PC-3 (cell line): ENCODE measurements at regions not wholly inside any gene's neighbourhood (a gene's known extent, or its start where the extent isn't known, plus 50 kb on each side); places are given as distances from the start of the nearest gene placed in this dataset.

Experiments
- ATAC-seq: fragments of 200-7000 bp; cut with Tn5 transposase; 2 replicates; pipeline ENCODE4 v1.9.1; 2020; ENCODE audit warnings: mild to moderate bottlenecking, moderate library complexity
- BruUV-seq: library from RNA; stranded (reverse); fragments of 400-500 nt; replicated peaks from 2 replicates; lab custom pipeline; 2021; lab: Mats Ljungman, UMichigan
- CTCF ChIA-PET: fragments of 300-600 bp; sonication (Branson Sonifier 250); formaldehyde crosslinking; loops from one replicate; lab custom pipeline; 2022; ENCODE audit warnings: antibody characterized with exemption; lab: Charles Lee
- POLR2A ChIA-PET: fragments of 300-600 bp; sonication (Branson Sonifier 250); formaldehyde crosslinking; loops from one replicate; lab custom pipeline; 2022; ENCODE audit warnings: antibody characterized with exemption; ENCODE audit not compliant: unreplicated experiment; lab: Charles Lee
- DNase-seq: peaks from one replicate; pipeline ENCODE4 v3.0.0-alpha.2; 2015
- H2AFZ ChIP-seq: fragments of 300-600 bp; sonication (generic); 2 replicates; pipeline ENCODE4 v1.6.0; 2016; ENCODE audit warnings: antibody characterized with exemption, low read length
- H3F3A ChIP-seq: fragments of 300-600 bp; sonication (generic); one replicate; pipeline ENCODE4 v1.6.0; 2017; ENCODE audit warnings: antibody characterized with exemption, low read length, control low read depth, mild to moderate bottlenecking; ENCODE audit not compliant: unreplicated experiment
- H3K27ac ChIP-seq: fragments of 300-600 bp; sonication (generic); 2 replicates; pipeline ENCODE4 v1.5.1; 2016; ENCODE audit warnings: mild to moderate bottlenecking, low read length
- H3K27me3 ChIP-seq: fragments of 300-600 bp; sonication (generic); 2 replicates; pipeline ENCODE4 v1.6.1; 2016; ENCODE audit warnings: low read length, mixed read lengths
- H3K36me3 ChIP-seq: fragments of 300-600 bp; sonication (generic); 2 replicates; pipeline ENCODE4 v1.6.1; 2016; ENCODE audit warnings: low read depth, mixed run types, low read length, mixed read lengths
- H3K4me1 ChIP-seq: fragments of 300-600 bp; sonication (generic); 2 replicates; pipeline ENCODE4 v1.5.1; 2016; ENCODE audit warnings: low read length; ENCODE audit not compliant: insufficient read depth
- H3K4me2 ChIP-seq: fragments of 300-600 bp; sonication (generic); 2 replicates; pipeline ENCODE4 v1.6.0; 2016; ENCODE audit warnings: low read length
- H3K4me3 ChIP-seq: fragments of 300-600 bp; sonication (generic); 2 replicates; pipeline ENCODE4 v1.5.1; 2016; ENCODE audit warnings: mild to moderate bottlenecking, low read length, mixed read lengths
- H3K79me2 ChIP-seq: fragments of 300-600 bp; sonication (generic); 2 replicates; pipeline ENCODE4 v1.6.1; 2017; ENCODE audit warnings: low read length, mixed read lengths
- H3K9ac ChIP-seq: fragments of 300-600 bp; sonication (generic); 2 replicates; pipeline ENCODE4 v1.6.0; 2016; ENCODE audit warnings: mild to moderate bottlenecking, low read length
- H3K9me2 ChIP-seq: fragments of 300-600 bp; sonication (generic); replicated peaks from 2 replicates; pipeline ENCODE4 v1.6.1; 2016; ENCODE audit warnings: mixed run types, low read length, mixed read lengths
- H3K9me3 ChIP-seq: fragments of 300-600 bp; sonication (generic); 2 replicates; pipeline ENCODE4 v1.6.1; 2016; ENCODE audit warnings: low read length, mixed read lengths
- H4K20me1 ChIP-seq: fragments of 300-600 bp; sonication (generic); 2 replicates; pipeline ENCODE4 v1.6.1; 2016; ENCODE audit warnings: low read length, mixed read lengths
- CTCF ChIP-seq: fragments of 300-600 bp; sonication (generic); conservative IDR thresholded peaks from 2 replicates; pipeline ENCODE4 v1.5.1; 2017; ENCODE audit warnings: antibody characterized with exemption, low read depth, mild to moderate bottlenecking, low read length
- EZH2 ChIP-seq: fragments of 300-600 bp; sonication (generic); IDR thresholded peaks from one replicate; pipeline ENCODE4 v1.6.1; 2017; ENCODE audit warnings: antibody characterized with exemption, mild to moderate bottlenecking, low read length; ENCODE audit not compliant: unreplicated experiment
- EZH2phosphoT487 ChIP-seq: fragments of 300-600 bp; sonication (generic); IDR thresholded peaks from 2 replicates; pipeline ENCODE4 v1.6.1; 2018; ENCODE audit warnings: mild to moderate bottlenecking, antibody characterized with exemption, low read length, borderline replicate concordance
- intact Hi-C: fragments of 100-400 bp; cut with micrococcal nuclease; formaldehyde crosslinking; loops from 2 replicates; pipeline ENCODE4 v1.9.0; 2023

GRCh38 chr7:46213154-46213537, 292.1 kb upstream of the IGFBP3 start:
- ATAC-seq (no peak), DNase-seq (no peak)
- ChIA-PET CTCF (no interaction called here), POLR2A (no interaction called here)
- Histone ChIP-seq H3K4me1 (no peaks in the 10 kb centered on the region), H3K27me3 (no peaks in the 10 kb centered on the region), H3K4me3 (no peak overlapping the region), H3K4me2 (no peak overlapping the region), H4K20me1 (no peaks in the 10 kb centered on the region), H3K27ac (no peak overlapping the region), H3K9ac (no peak overlapping the region), H2AFZ (no peak overlapping the region), H3K79me2 (no peaks in the 10 kb centered on the region), H3K9me3 (no peaks in the 10 kb centered on the region), H3F3A (no peaks in the 10 kb centered on the region), H3K36me3 (no peaks in the 10 kb centered on the region), H3K9me2 (no peaks in the 10 kb centered on the region)
- intact Hi-C loops = no loop called here
- TF ChIP-seq EZH2phosphoT487 = no peak
- TF ChIP-seq EZH2 = no peak
- no peak for TF ChIP-seq CTCF
- BruUV-seq = no TSS peak

- H3K9me2 ChIP-seq = no peaks in the 10 kb centered on the region
- ChIA-PET CTCF (no interaction called here), POLR2A (no interaction called here)
- TF ChIP-seq CTCF = no peak
- TF ChIP-seq EZH2 = no peak
- no peak for TF ChIP-seq EZH2phosphoT487
- H3F3A ChIP-seq = no peaks in the 10 kb centered on the region
- no peaks in the 10 kb centered on the region for H3K79me2 ChIP-seq
- H3K9me3 ChIP-seq = no peaks in the 10 kb centered on the region
- ATAC-seq (no peak), DNase-seq (no peak)
- no peak overlapping the region for H3K4me3 ChIP-seq
- no peak overlapping the region for H3K27ac ChIP-seq
- H3K4me2 ChIP-seq = no peak overlapping the region
- BruUV-seq = no TSS peak
- H3K27me3 ChIP-seq = no peaks in the 10 kb centered on the region
- no peak overlapping the region for H2AFZ ChIP-seq
- no peaks in the 10 kb centered on the region for H3K36me3 ChIP-seq
- H3K9ac ChIP-seq = no peak overlapping the region
- intact Hi-C loops = no loop called here
- no peaks in the 10 kb centered on the region for H4K20me1 ChIP-seq
- no peaks in the 10 kb centered on the region for H3K4me1 ChIP-seq
These were observed 291.5 kb upstream of the IGFBP3 start for GRCh38 chr7:46212425-46213153.

- Histone ChIP-seq H3K4me3 (no peak overlapping the region), H3K27ac (no peak overlapping the region), H3K9me2 (no peaks in the 10 kb centered on the region), H3K9me3 (no peaks in the 10 kb centered on the region), H3K4me1 (peaks cover 5% of the 10 kb centered on the region; the same call in 1 of the 2 replicates), H3F3A (no peaks in the 10 kb centered on the region), H3K36me3 (no peaks in the 10 kb centered on the region), H4K20me1 (no peaks in the 10 kb centered on the region), H3K9ac (no peak overlapping the region), H3K4me2 (no peak overlapping the region), H3K27me3 (no peaks in the 10 kb centered on the region), H2AFZ (no peak overlapping the region), H3K79me2 (no peaks in the 10 kb centered on the region)
- TF ChIP-seq EZH2 (no peak), CTCF (no peak), EZH2phosphoT487 (no peak)
- intact Hi-C loops = no loop called here
- no peak for ATAC-seq
- no TSS peak for BruUV-seq
- CTCF ChIA-PET = no interaction called here
- no peak for DNase-seq
- POLR2A ChIA-PET = no interaction called here
These were observed 289.4 kb upstream of the IGFBP3 start for GRCh38 chr7:46210467-46210866.
